IMR-90 (cell line): ENCODE measurements at regions not wholly inside any gene's neighbourhood (a gene's known extent, or its start where the extent isn't known, plus 50 kb on each side); places are given as distances from the start of the nearest gene placed in this dataset.

ENCODE experiments used
- CTCF ChIP-seq: conservative IDR thresholded peaks from 2 replicates; pipeline ENCODE4 v1.5.1; 2012; ENCODE audit warnings: mild to moderate bottlenecking, low read depth, low read length, improper control_type of control experiment
- ELK1 ChIP-seq: fragments of 150-350 bp; IDR thresholded peaks from 2 replicates; pipeline ENCODE4 v1.6.1; 2016; ENCODE audit warnings: low read depth, mild to moderate bottlenecking, low read length, moderate library complexity, borderline replicate concordance
- FOS ChIP-seq: fragments of 150-350 bp; IDR thresholded peaks from 2 replicates; pipeline ENCODE4 v1.6.1; 2016; ENCODE audit warnings: low read depth, low read length
- MAZ ChIP-seq: IDR thresholded peaks from 2 replicates; pipeline ENCODE4 v1.6.1; 2012; ENCODE audit warnings: low read depth, mild to moderate bottlenecking, low read length, improper control_type of control experiment, moderate library complexity, borderline replicate concordance
- NFE2L2 ChIP-seq: fragments of 150-350 bp; IDR thresholded peaks from 2 replicates; pipeline ENCODE4 v1.6.1; 2016; ENCODE audit warnings: low read depth, mild to moderate bottlenecking, low read length
- POLR2A ChIP-seq: IDR thresholded peaks from 2 replicates; pipeline ENCODE4 v1.6.1; 2012; ENCODE audit warnings: mild to moderate bottlenecking, low read depth, low read length
- RAD21 ChIP-seq: IDR thresholded peaks from 2 replicates; pipeline ENCODE4 v1.6.1; 2012; ENCODE audit warnings: low read length, improper control_type of control experiment
- RFX5 ChIP-seq: IDR thresholded peaks from 2 replicates; pipeline ENCODE4 v1.8.0; 2012; ENCODE audit warnings: low read depth, mild to moderate bottlenecking, low read length, moderate library complexity
- USF2 ChIP-seq: fragments of 150-350 bp; IDR thresholded peaks from 2 replicates; pipeline ENCODE4 v1.6.1; 2017; ENCODE audit warnings: mild to moderate bottlenecking, antibody characterized with exemption, low read length, low read depth

- no peak for TF ChIP-seq USF2
- TF ChIP-seq CTCF, result no peak
- TF ChIP-seq RFX5, result no peak
- TF ChIP-seq POLR2A, result no peak
- no peak for TF ChIP-seq RAD21
- TF ChIP-seq MAZ, result no peak
- no peak for TF ChIP-seq FOS
- TF ChIP-seq NFE2L2, result no peak
- no peak for TF ChIP-seq ELK1
These were observed 477.3 kb downstream of the LPIN1 start for GRCh38 chr2:12223732-12224131.
